ENCODE measurements at regions not wholly inside any gene's neighbourhood (a gene's known extent, or its start where the extent isn't known, plus 50 kb on each side); places are given as distances from the start of the nearest gene placed in this dataset.

DNA sequence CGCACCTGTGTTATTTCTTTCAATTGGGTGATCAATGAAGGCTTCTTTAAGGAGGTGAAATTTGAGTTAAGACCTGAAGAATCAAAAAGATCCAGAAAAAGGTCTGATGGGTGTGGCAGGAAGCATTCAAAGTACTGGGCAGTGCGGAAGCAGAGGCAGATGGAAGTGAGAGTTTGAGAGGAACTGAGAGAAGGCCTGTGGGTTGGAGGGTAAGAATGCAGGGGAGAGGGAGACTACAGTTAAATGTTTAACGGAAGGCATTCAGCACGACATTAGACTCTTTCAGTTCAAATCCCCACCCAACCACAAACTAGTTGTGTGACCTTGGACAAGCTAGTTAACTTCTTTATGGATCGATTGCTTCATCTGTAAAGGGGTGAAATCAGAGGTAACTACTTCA is 50.5 kb upstream of the GCM1 start (continued):
- TF ChIP-seq, protein P1, sequence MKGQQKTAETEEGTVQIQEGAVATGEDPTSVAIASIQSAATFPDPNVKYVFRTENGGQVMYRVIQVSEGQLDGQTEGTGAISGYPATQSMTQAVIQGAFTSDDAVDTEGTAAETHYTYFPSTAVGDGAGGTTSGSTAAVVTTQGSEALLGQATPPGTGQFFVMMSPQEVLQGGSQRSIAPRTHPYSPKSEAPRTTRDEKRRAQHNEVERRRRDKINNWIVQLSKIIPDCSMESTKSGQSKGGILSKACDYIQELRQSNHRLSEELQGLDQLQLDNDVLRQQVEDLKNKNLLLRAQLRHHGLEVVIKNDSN (IDR thresholded peaks at IDR 0.05; ENCODE audit: borderline replicate concordance, extremely low read length, insufficient read depth, low read depth, low read length): no peak

Measured in GM12878 (cell line).